HG02759 (cell line): ENCODE measurements at regions not wholly inside any gene's neighbourhood (a gene's known extent, or its start where the extent isn't known, plus 50 kb on each side); places are given as distances from the start of the nearest gene placed in this dataset.

Experiments used
- ATAC-seq: cut with Tn5 transposase; IDR thresholded peaks from one replicate; pipeline ENCODE4 v1.9.1; 2021; ENCODE audit warnings: mild to moderate bottlenecking, moderate library complexity; ENCODE audit not compliant: unreplicated experiment

- no peak for ATAC-seq
Measured at GRCh38 chr5:1669276-1670155, 130.1 kb downstream of the MRPL36 start.

- ATAC-seq: no peak
Measured at GRCh38 chr5:1668141-1668721, 131.4 kb downstream of the MRPL36 start.

DNA sequence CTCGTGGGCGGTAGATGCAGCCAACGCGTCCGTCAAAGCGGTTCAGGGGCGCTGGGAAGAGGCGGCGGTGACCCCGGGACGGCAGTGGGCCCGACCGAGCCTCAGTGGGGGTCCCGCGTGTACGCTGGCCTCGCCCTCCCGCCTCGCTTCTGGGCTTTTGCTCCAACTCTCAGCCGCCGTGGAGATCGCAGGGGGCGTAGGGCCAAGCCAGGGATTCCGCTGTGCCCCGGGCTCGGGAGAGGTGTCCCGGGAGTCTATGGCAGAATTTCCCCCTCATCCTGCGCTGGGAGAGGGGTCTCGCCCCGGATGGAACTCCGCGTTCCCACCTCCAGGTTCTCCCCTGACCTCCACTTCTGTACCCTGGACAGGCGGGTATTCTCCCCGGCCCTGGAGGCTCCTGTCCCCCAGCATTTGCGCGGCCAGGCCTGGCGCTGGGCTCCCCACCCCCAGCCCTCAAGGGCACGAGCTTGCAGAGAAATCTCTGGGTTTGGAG is 131.9 kb downstream of the MRPL36 start:
- ATAC-seq: no peak

DNA sequence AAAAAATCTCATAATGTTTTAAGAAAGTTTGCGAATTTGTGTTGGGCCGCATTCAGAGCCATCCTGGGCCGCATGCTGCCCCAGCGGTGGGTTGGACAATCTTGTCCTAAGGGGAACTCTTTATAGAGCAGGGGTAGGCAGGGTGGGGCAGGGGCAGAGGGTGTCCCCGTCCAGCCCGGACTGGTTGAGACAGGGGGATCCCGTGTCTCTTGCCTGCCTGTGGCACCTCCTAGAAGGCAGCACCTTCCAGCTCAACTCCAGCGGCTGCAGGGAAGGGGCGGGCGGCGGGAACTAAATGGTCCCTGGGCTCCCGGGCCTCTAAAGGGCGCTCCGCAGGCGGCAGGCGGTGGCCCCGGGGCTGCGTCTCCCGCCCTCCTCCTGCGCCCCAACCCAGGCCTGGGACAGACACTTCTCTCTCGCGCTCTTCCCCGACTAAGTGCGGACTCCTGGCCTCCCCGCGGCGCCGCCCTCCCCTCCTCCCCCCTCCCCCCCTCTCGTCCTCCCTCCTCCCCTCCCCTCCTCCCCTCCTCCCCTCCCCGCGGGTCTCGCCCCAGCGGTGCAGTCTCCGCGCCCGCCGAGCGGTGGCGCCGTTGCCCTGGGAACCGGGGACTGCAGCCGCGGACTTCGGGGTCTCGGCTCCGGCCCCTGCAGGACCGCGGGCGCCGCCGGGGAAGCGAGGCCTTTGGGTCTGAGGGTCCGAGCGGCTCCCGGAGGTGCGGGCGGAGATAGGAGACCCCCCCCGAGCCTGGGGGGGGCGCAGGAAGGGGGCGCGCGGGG is 132.6 kb downstream of the MRPL36 start:
- ATAC-seq: no peak

DNA sequence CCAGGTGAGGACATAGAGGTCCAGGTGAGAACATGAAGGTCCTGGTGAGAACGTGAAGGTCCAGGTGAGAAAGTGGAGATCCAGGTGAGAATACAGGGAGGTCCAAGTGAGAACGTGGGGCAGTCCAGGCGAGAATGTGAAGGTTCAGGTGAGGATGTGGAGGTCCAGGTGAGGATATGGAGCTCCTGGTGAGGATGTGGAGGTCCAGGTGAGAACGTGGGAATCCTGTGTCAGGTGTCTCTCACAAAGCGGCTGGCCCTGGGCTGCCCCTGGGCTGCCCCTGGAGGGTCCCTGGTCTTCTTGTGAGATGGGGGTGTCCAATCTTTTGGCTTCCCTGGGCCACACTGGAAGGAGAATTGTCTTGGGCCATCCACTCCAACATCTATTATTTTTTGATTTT is 133.4 kb downstream of the MRPL36 start:
- no peak for ATAC-seq

DNA sequence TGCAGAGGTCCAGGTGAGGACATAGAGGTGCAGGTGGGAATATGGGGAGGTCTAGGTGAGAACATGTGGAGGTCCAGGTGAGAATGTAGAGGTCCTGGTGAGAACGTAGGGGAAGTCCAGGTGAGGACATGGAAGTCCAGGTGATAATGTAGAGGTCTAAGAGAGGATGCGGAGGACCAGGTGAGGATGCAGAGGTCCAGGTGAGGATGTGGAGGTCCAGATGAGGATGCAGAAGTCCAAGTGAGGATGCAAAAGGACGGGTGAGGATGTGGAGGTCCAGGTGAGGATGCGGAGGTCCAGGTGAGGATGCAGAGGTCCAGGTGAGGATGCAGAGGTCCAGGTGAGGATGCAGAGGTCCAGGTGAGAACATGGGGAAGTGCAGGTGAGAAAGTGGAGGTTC is 133.8 kb downstream of the MRPL36 start:
- no peak for ATAC-seq

DNA sequence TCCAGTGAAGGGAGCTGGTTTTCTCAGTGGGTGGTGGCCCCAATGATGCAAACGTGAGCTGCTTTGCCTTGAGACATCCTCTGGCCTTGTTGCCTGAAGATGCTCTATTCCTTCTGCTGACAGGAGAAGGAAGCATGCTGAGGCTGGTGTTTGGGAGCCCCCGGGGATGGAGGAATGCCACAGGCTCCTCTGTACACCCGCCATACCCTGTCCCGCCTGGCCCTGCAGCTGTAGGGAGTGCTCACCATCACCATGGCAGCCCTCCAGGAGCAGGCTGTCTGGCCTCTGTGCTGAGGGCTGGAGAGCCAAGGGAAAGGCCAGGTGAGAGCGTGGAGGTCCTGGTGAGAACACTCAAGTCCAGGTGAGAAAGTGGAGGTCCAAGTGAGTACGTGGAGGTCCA is 134.4 kb downstream of the MRPL36 start:
- ATAC-seq: no peak

DNA sequence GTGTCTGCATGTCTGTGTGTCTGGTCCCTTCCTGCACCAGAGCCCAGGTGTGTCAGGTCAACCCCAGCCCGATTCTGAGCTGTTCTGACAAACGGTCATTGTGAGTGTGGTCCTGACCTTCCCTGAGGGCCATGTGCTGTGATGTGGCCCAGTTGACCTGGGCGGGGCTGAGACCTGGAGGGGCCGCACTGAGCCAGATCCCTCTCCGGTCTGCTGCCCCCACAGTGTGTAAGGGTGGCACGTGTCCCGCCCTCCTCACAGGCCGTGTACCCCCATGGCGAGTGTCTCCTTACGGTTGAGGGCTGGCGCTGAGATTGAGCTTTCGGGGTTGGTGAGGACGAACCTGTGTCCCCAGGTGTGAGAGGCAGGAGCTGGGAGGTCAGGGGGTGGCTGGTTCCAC is 136.5 kb downstream of the MRPL36 start:
- ATAC-seq: no peak

- ATAC-seq: no peak
Measured at GRCh38 chr5:1662559-1663085, 137.0 kb downstream of the MRPL36 start.

- no peak for ATAC-seq
Measured at GRCh38 chr5:1661831-1662558, 137.6 kb downstream of the MRPL36 start.

DNA sequence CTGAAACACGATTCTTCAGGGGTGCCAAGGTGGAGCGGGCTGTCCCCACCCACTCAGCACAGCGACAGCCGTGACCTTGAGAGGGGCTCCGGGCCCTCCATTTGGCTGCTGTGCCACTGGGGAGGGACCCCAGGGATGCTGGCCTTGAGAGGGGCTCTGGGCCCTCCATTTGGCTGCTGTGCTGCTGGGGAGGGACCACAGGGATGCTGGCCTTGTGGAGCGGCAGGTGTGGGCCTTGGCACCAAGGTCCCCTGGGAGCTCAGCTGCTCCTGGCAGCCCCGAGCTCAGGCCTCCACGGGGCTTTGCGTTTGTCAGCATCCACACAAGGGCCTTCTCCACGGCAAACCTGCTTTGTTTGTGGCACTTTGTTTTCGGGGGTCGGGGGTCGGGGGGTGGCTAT is 137.6 kb upstream of the LPCAT1 start:
- no peak for ATAC-seq

- ATAC-seq: no peak
Measured at GRCh38 chr5:1660511-1660910, 136.8 kb upstream of the LPCAT1 start.

GRCh38 chr5:1660001-1660400 is 136.2 kb upstream of the LPCAT1 start:
- no peak for ATAC-seq

DNA sequence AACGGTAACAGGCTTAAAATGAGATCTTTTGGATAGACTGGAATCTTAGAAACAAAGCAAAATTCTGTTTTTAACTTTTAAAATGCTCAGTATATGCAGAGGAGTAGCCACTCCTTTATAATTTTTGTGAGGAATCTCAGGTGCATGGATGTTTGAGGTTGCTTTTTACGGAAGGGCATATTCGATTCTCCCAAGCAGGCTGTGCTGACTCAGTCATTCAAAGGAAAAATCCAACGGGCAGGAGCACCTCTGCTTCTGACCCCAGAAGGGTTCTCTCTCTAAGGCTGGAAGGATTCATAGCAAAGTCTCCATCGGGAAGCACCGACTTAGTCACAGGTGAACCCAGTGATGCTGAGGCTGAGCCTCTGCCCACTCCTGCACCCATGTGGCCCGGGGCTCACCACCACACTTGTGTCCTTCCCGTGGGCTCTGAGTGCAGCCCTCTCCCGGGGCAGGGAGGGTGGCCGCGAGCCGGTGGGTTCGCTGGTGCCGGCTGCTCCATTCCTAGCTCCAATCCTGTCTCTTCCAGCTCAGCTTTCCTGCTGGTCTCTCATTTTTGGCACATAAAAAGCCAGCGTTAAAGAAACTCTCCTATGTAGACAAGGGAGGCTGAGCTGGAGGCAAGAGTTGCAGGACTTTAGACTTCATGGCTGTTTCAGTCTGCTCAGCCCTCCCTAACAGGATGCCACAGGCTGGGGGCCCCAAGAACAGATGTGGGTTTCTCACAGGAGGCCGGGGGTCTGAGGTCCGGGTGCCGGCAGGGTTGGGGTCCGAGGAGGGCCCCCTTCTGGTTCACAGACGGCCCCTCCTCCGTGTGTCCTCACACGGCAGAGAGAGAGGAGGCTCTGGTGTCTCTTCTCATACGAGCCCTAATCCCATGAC is 135.6 kb upstream of the LPCAT1 start:
- ATAC-seq: no peak

DNA sequence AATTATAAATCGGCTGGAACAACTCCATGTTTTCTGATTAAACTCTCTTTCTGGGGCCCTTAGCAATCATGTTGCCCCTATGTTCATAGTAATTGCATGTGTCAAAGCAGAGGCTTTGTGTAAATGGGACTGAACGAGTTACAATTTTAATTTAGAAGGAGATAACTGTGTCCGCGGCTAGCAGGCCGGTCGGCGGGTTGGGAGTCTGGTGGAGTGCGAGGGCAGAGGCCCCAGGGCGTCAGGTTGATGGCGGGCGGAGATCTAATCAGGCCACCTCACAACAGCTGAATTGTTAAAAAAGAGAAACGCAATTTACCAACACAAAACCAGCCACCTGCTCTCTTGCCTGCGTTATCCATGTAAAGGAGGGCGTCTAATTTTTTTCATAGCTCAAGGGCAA is 134.9 kb upstream of the LPCAT1 start:
- ATAC-seq: no peak

GRCh38 chr5:1657161-1657741 is 133.5 kb upstream of the LPCAT1 start:
- ATAC-seq: no peak

DNA sequence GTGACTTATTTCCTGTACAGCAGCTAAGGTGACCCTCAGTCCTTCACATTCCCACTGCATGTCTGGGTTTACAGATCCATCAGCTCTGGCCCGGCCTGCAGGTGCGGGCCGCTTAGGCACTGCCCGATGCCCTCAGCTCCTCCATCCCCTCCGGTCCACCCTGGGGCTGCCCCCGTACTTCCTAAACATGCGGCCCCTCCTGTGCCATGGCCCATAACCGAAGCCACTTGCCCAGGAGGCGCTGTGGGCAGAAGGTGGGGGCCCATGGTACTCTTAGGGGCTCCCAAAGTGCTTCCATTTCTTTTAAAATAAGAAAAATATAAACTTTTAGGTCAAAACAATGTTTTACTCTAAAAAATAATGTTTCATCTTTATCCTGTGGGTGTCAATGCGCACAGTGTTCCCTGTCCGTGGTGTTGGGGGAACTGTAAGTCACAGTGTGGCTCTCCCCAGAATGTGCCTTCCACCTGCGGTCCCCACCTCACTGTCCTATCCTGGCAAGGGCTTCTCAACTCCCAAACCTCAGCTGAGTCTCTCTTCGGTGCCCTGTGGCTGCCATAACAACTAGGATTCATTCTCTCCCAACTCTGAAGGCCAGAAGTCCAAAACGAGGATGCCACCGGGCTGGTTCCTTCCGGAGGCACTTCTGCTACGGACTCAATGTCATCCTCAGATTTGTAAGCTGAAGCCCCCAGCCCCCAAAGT is 132.7 kb upstream of the LPCAT1 start:
- ATAC-seq: no peak

DNA sequence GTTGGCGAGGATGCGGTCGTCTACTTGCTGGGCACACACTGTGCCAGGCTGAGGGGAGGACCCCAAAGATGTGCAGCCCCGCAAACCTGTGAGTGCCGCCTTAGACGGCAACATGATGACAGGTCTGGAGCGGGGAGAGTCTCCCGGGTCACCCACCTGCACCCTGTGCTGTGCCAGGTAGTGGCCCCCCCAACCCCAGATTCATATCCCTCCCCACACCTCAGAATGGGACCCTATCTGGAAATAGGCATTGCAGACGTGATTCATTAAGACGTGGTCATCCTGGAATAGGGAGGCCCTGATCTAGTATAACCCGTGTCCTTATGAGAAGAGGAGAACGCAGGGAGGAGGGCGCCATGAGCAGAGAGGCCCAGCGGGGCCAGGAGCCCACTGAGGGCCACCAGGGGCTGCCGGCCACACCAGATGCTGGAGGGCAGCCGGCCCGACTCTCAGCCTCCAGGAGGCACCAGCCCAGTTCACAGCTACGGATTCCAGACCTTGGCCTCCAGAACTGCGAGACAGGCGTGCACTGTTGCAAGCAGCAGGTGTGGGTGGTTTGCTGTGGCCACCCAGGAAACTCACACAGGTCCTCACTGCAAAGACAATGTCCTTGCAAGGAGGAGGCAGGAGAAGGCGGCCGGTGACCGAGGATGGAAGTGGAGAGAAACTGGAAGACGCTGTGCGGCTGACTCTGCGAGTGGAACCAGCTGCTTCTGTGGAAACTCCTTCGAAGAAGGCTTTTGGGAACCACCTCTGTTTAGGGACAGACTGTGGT is 131.9 kb upstream of the LPCAT1 start:
- no peak for ATAC-seq
